ENCODE measurements at regions not wholly inside any gene's neighbourhood (a gene's known extent, or its start where the extent isn't known, plus 50 kb on each side); places are given as distances from the start of the nearest gene placed in this dataset.

DNA sequence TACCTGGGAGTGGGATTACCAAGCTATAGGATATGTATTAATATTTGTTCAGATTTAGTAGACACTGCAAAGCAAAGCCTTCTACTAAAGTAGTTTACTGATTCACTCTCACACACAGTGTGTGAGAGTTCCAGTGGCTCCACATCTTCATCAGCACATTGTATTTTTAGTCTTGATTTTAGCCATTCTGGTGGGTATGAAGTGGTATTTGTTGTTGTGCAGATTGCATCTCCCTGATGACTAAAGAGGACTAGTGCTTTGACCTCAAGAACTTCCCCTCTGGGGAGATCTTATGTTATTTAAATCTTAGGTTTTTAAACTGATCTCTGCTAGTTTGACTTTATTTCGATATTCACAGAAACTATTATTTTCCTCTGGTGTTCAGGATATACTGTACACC is 479.7 kb upstream of the RGS6 start:
- Histone ChIP-seq H3K4me3 (ENCODE audit: low read length) (no peak overlapping the region), H3K27ac (ENCODE audit: low read length) (no peak overlapping the region), H3K9me3 (ENCODE audit: control insufficient read depth, insufficient read depth, low read length) (no peaks in the 10 kb centered on the region), H3K36me3 (ENCODE audit: control insufficient read depth, insufficient read depth, low read length) (no peaks in the 10 kb centered on the region), H3K27me3 (ENCODE audit: control insufficient read depth, insufficient read depth, low read length) (no peaks in the 10 kb centered on the region), H3K4me1 (ENCODE audit: control insufficient read depth, insufficient read depth, low read length) (no peaks in the 10 kb centered on the region)
- DNase-seq = no peak
- no peak overlapping the region for H3K27ac Mint-ChIP-seq
- ATAC-seq = no peak
- TF ChIP-seq, protein P1, sequence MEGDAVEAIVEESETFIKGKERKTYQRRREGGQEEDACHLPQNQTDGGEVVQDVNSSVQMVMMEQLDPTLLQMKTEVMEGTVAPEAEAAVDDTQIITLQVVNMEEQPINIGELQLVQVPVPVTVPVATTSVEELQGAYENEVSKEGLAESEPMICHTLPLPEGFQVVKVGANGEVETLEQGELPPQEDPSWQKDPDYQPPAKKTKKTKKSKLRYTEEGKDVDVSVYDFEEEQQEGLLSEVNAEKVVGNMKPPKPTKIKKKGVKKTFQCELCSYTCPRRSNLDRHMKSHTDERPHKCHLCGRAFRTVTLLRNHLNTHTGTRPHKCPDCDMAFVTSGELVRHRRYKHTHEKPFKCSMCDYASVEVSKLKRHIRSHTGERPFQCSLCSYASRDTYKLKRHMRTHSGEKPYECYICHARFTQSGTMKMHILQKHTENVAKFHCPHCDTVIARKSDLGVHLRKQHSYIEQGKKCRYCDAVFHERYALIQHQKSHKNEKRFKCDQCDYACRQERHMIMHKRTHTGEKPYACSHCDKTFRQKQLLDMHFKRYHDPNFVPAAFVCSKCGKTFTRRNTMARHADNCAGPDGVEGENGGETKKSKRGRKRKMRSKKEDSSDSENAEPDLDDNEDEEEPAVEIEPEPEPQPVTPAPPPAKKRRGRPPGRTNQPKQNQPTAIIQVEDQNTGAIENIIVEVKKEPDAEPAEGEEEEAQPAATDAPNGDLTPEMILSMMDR (IDR thresholded peaks at IDR 0.05) = no peak
- no peaks in the 10 kb centered on the region for H3K27me3 Mint-ChIP-seq (ENCODE audit: low read depth in 2 of 2)
- peaks cover 0 to 5% of the 10 kb centered on the region in 2 donors for H3K4me1 Mint-ChIP-seq
- H3K36me3 Mint-ChIP-seq = no peaks in the 10 kb centered on the region
- H3K9me3 Mint-ChIP-seq = no peaks in the 10 kb centered on the region
- intact Hi-C loops (cut with micrococcal nuclease) = no loop called here
- no CpG with 5 or more reads among the region's 1 CpG for WGBS (ENCODE audit: insufficient coverage)
- H3K4me3 Mint-ChIP-seq = no peak overlapping the region

DNA sequence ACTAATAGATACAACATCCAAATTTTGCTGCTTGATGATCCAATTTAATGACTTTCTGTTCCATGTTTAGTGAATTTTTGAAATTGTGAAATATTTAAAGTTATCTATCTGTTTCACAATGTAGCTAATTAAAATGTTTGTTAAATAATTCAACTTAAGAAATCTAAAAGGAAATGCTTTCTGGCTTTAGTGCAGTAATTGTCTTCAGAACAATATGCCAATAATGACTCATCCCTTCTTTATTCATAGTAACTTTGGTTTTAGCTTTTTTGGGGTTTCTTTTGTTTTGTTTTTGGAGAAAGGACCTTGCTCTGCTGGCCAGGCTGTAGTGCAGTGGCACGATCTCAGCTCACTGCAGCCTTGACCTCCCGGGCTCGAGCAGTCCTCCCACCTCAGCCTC is 479.2 kb upstream of the RGS6 start:
- Histone ChIP-seq H3K36me3 (ENCODE audit: control insufficient read depth, insufficient read depth, low read length) (no peaks in the 10 kb centered on the region), H3K27me3 (ENCODE audit: control insufficient read depth, insufficient read depth, low read length) (no peaks in the 10 kb centered on the region), H3K27ac (ENCODE audit: low read length) (no peak overlapping the region), H3K4me1 (ENCODE audit: control insufficient read depth, insufficient read depth, low read length) (no peaks in the 10 kb centered on the region), H3K9me3 (ENCODE audit: control insufficient read depth, insufficient read depth, low read length) (no peaks in the 10 kb centered on the region), H3K4me3 (ENCODE audit: low read length) (no peak overlapping the region)
- WGBS (ENCODE audit: insufficient coverage) = 96% methylated on average over 3 of the region's 3 CpGs
- Mint-ChIP-seq H3K4me1 (peaks cover 0 to 5% of the 10 kb centered on the region in 2 donors), H3K27ac (no peak overlapping the region), H3K4me3 (no peak overlapping the region), H3K9me3 (no peaks in the 10 kb centered on the region), H3K27me3 (ENCODE audit: low read depth in 2 of 2) (no peaks in the 10 kb centered on the region), H3K36me3 (no peaks in the 10 kb centered on the region)
- intact Hi-C loops (cut with micrococcal nuclease) = no loop called here
- ATAC-seq (no peak), DNase-seq (no peak)
- TF ChIP-seq, protein P1 (IDR thresholded peaks at IDR 0.05) = no peak

DNA sequence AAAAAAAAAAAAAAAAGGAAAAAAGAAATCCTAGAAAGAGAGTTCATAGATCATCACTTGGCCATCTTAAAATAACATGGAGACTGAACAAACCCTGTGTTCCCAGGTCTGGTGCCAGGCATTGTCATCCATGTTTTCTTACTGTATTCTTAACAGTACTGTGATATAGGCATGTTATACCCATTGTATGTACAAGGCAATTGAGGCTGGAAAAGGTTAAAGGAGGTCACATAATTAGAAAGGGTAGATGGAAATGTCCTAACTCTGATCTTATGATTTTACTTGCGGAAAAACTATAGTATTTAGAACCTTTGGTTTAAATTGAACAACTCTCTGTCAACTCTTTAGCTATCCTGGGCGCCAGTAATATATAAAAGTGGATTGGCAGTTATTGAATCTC is 478.2 kb upstream of the RGS6 start:
- Mint-ChIP-seq H3K36me3 (no peaks in the 10 kb centered on the region), H3K27ac (no peak overlapping the region), H3K27me3 (ENCODE audit: low read depth in 2 of 2) (no peaks in the 10 kb centered on the region), H3K4me3 (no peak overlapping the region), H3K9me3 (no peaks in the 10 kb centered on the region), H3K4me1 (peaks cover 0 to 5% of the 10 kb centered on the region in 2 donors)
- no peaks in the 10 kb centered on the region for H3K27me3 ChIP-seq (ENCODE audit: control insufficient read depth, insufficient read depth, low read length)
- no peak for DNase-seq
- no peaks in the 10 kb centered on the region for H3K36me3 ChIP-seq (ENCODE audit: control insufficient read depth, insufficient read depth, low read length)
- intact Hi-C loops (cut with micrococcal nuclease) = no loop called here
- H3K4me3 ChIP-seq (ENCODE audit: low read length) = no peak overlapping the region
- H3K27ac ChIP-seq (ENCODE audit: low read length) = no peak overlapping the region
- WGBS (ENCODE audit: insufficient coverage) = no CpG with 5 or more reads among the region's 2 CpGs
- TF ChIP-seq, protein P1 (IDR thresholded peaks at IDR 0.05) = no peak
- H3K9me3 ChIP-seq (ENCODE audit: control insufficient read depth, insufficient read depth, low read length) = no peaks in the 10 kb centered on the region
- no peak for ATAC-seq
- no peaks in the 10 kb centered on the region for H3K4me1 ChIP-seq (ENCODE audit: control insufficient read depth, insufficient read depth, low read length)

DNA sequence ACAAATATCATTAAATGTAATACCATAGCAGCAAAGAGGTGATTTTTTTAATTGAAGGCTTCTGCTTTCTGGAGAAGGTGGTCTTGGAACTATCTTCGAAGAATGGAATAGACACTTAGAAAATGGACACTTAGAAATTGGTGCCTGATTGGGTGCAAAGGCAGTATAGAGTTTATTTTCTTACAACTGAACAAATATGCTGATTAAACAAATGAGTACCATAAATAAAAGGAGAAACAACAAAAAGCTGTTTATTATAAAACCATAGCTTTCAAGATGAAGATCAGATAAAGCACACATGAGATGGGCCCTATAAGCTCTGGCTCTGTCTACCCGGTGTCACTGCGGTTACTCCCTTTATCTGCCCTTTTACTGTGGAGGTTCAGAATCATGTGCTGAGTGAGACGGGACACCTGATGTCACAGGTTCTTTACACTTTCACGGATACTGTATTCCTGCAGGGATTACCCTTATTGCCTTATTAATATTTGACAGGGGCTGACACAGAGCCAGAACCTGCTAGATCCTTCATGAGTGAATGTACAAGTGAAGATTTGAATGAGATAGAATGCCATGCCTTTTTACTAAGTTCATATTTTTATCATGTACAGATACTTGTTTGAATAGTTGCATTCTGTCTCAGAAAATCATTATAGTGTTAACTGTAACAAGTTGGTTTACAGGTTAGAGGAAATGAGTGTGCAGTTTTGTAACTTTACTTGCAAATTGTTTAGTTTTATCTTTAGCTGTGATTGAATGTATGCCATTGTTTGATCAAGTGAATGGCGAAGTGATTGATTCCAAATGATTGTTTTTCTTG is 477.5 kb upstream of the RGS6 start:
- Histone ChIP-seq H3K27ac (ENCODE audit: low read length) (no peak overlapping the region), H3K27me3 (ENCODE audit: control insufficient read depth, insufficient read depth, low read length) (no peaks in the 10 kb centered on the region), H3K4me1 (ENCODE audit: control insufficient read depth, insufficient read depth, low read length) (no peaks in the 10 kb centered on the region), H3K9me3 (ENCODE audit: control insufficient read depth, insufficient read depth, low read length) (no peaks in the 10 kb centered on the region), H3K4me3 (ENCODE audit: low read length) (no peak overlapping the region), H3K36me3 (ENCODE audit: control insufficient read depth, insufficient read depth, low read length) (no peaks in the 10 kb centered on the region)
- Mint-ChIP-seq H3K9me3 (no peaks in the 10 kb centered on the region), H3K36me3 (no peaks in the 10 kb centered on the region), H3K27ac (no peak overlapping the region), H3K27me3 (ENCODE audit: low read depth in 2 of 2) (no peaks in the 10 kb centered on the region), H3K4me3 (no peak overlapping the region), H3K4me1 (peaks cover 0 to 5% of the 10 kb centered on the region in 2 donors)
- intact Hi-C loops (cut with micrococcal nuclease) = no loop called here
- no peak for DNase-seq
- ATAC-seq = no peak
- WGBS (ENCODE audit: insufficient coverage) = 85% methylated on average over 6 of the region's 6 CpGs
- TF ChIP-seq, protein P1 (IDR thresholded peaks at IDR 0.05) = no peak
